Fibroblast of gingiva (primary cell): ENCODE measurements at regions not wholly inside any gene's neighbourhood (a gene's known extent, or its start where the extent isn't known, plus 50 kb on each side); places are given as distances from the start of the nearest gene placed in this dataset.
A peak's percentile ranks its signal among the peaks of the same experiment; 100 is the strongest.
"Not testable (repeated sequence)": the region's sequence is repeated elsewhere in the genome, so short reads cannot be mapped to it uniquely, and the experiment has no call there.

Experiments
- DNase-seq: peaks from one replicate; pipeline ENCODE4 v3.0.0-alpha.2; 2011; ENCODE audit warnings: low read depth

- no peak for DNase-seq
Observed at GRCh38 chr10:22158426-22158825, 59.4 kb downstream of the EBLN1 start.

GRCh38 chr10:22156750-22157149, 61.1 kb downstream of the EBLN1 start:
- no peak for DNase-seq

GRCh38 chr10:22152403-22152802, 65.4 kb downstream of the EBLN1 start:
- no peak for DNase-seq

GRCh38 chr10:22150842-22151241, 67.0 kb downstream of the EBLN1 start:
- no peak for DNase-seq

- no peak for DNase-seq
Observed at GRCh38 chr10:22148961-22149360, 68.9 kb downstream of the EBLN1 start.

GRCh38 chr10:22145873-22146272, 71.9 kb downstream of the EBLN1 start:
- not testable (repeated sequence) for DNase-seq

- no peak for DNase-seq
Observed at GRCh38 chr10:22137542-22137941, 80.3 kb downstream of the EBLN1 start.

GRCh38 chr10:22135591-22135990, 82.2 kb downstream of the EBLN1 start:
- no peak for DNase-seq

- DNase-seq: no peak
Observed at GRCh38 chr10:22133749-22134624, 83.8 kb downstream of the EBLN1 start.

GRCh38 chr10:22130824-22131223, 87.0 kb downstream of the EBLN1 start:
- DNase-seq: not testable (repeated sequence)

GRCh38 chr10:22129612-22130011, 88.2 kb downstream of the EBLN1 start:
- not testable (repeated sequence) for DNase-seq

- not testable (repeated sequence) for DNase-seq
Observed at GRCh38 chr10:22121181-22121580, 96.6 kb downstream of the EBLN1 start.

GRCh38 chr10:22120072-22120471, 97.7 kb downstream of the EBLN1 start:
- DNase-seq: not testable (repeated sequence)

GRCh38 chr10:22119575-22119974, 98.2 kb downstream of the EBLN1 start:
- not testable (repeated sequence) for DNase-seq

- DNase-seq: no peak
Observed at GRCh38 chr10:22111705-22112104, 106.1 kb downstream of the EBLN1 start.

GRCh38 chr10:22111260-22111659, 106.6 kb downstream of the EBLN1 start:
- DNase-seq: no peak

- no peak for DNase-seq
Observed at GRCh38 chr10:22110761-22111160, 107.1 kb downstream of the EBLN1 start.

GRCh38 chr10:22105270-22105669, 101.7 kb upstream of the DNAJC1 start:
- DNase-seq: no peak

- DNase-seq: no peak
Observed at GRCh38 chr10:22103701-22104470, 100.4 kb upstream of the DNAJC1 start.

- no peak for DNase-seq
Observed at GRCh38 chr10:22097696-22098095, 94.2 kb upstream of the DNAJC1 start.

- not testable (repeated sequence) for DNase-seq
Observed at GRCh38 chr10:22091260-22091659, 87.7 kb upstream of the DNAJC1 start.

- DNase-seq: no peak
Observed at GRCh38 chr10:22087402-22087738, 83.8 kb upstream of the DNAJC1 start.

- peak; percentile 88 for DNase-seq
Observed at GRCh38 chr10:22086730-22087401, 83.3 kb upstream of the DNAJC1 start.
